IMR-90 (cell line): ENCODE measurements at regions not wholly inside any gene's neighbourhood (a gene's known extent, or its start where the extent isn't known, plus 50 kb on each side); places are given as distances from the start of the nearest gene placed in this dataset.

Experiments
- ATAC-seq: fragments of 200-7000 bp; cut with Tn5 transposase; 2 replicates; pipeline ENCODE4 v1.9.1; 2020; ENCODE audit warnings: low read depth, mild to moderate bottlenecking, moderate library complexity
- BruUV-seq: library from RNA; stranded (reverse); fragments of 400-500 nt; replicated peaks from 2 replicates; lab custom pipeline; 2021; lab: Mats Ljungman, UMichigan
- CTCF ChIA-PET: fragments of 300-600 bp; formaldehyde crosslinking; extraction: SDS; loops from one replicate; lab custom pipeline; 2021; ENCODE audit warnings: antibody characterized with exemption; lab: Yijun Ruan, JAX
- POLR2A ChIA-PET: fragments of 300-600 bp; sonication (Branson Sonifier 250); formaldehyde crosslinking; loops from one replicate; lab custom pipeline; 2022; ENCODE audit warnings: antibody characterized with exemption; ENCODE audit not compliant: unreplicated experiment; lab: Charles Lee
- DNase-seq: peaks from one replicate; pipeline ENCODE4 v3.0.0; 2013
- H2AFZ ChIP-seq: replicated peaks from 2 replicates; pipeline ENCODE3; 2013; ENCODE audit warnings: low read length, mild to moderate bottlenecking; ENCODE audit not compliant: poor library complexity
- H2AK5ac ChIP-seq: 2 replicates; pipeline ENCODE4 v1.6.1; 2013; ENCODE audit warnings: low read depth, low read length, inconsistent platforms
- H2AK9ac ChIP-seq: replicated peaks from 2 replicates; pipeline ENCODE3; 2013; ENCODE audit warnings: mild to moderate bottlenecking, low read depth, low read length, moderate library complexity; ENCODE audit not compliant: poor library complexity
- H2BK120ac ChIP-seq: 2 replicates; pipeline ENCODE4 v1.6.1; 2013; ENCODE audit warnings: low read depth, low read length, inconsistent platforms
- H2BK15ac ChIP-seq: 3 replicates; pipeline ENCODE4 v1.6.1; 2013; ENCODE audit warnings: low read depth, low read length, inconsistent platforms
- H2BK20ac ChIP-seq: 2 replicates; pipeline ENCODE4 v1.6.1; 2013; ENCODE audit warnings: low read depth, mild to moderate bottlenecking, inconsistent platforms, low read length, moderate library complexity
- H2BK5ac ChIP-seq: 2 replicates; pipeline ENCODE4 v1.6.1; 2013; ENCODE audit warnings: mild to moderate bottlenecking, low read depth, low read length, inconsistent platforms; ENCODE audit not compliant: poor library complexity, severe bottlenecking
- H3K14ac ChIP-seq: replicated peaks from 2 replicates; pipeline ENCODE4 v1.6.1; 2013; ENCODE audit warnings: low read depth, low read length, inconsistent platforms
- H3K18ac ChIP-seq: 2 replicates; pipeline ENCODE4 v1.6.1; 2013; ENCODE audit warnings: low read depth, low read length, control low read depth
- H3K23ac ChIP-seq: 2 replicates; pipeline ENCODE4 v1.6.1; 2013; ENCODE audit warnings: low read depth, low read length, inconsistent platforms
- H3K27ac ChIP-seq: 2 replicates; pipeline ENCODE4 v1.5.1; 2013; ENCODE audit warnings: mild to moderate bottlenecking, control low read depth, low read length; ENCODE audit not compliant: insufficient read depth
- H3K27me3 ChIP-seq: 2 replicates; pipeline ENCODE4 v1.6.1; 2013; ENCODE audit warnings: low read length; ENCODE audit not compliant: control insufficient read depth, insufficient read depth
- H3K36me3 ChIP-seq: 2 replicates; pipeline ENCODE4 v1.6.1; 2013; ENCODE audit warnings: low read length, mixed read lengths; ENCODE audit not compliant: control insufficient read depth, insufficient read depth
- H3K4ac ChIP-seq: 2 replicates; pipeline ENCODE4 v1.6.1; 2013; ENCODE audit warnings: low read depth, low read length, inconsistent platforms
- H3K4me1 ChIP-seq: 2 replicates; pipeline ENCODE4 v1.6.1; 2013; ENCODE audit warnings: low read length, mixed read lengths; ENCODE audit not compliant: control insufficient read depth, insufficient read depth
- H3K4me2 ChIP-seq: 2 replicates; pipeline ENCODE4 v1.6.1; 2013; ENCODE audit warnings: low read depth, mild to moderate bottlenecking, control low read depth, low read length, moderate library complexity
- H3K4me3 ChIP-seq: 2 replicates; pipeline ENCODE4 v1.5.1; 2013; ENCODE audit warnings: low read depth, mild to moderate bottlenecking, control low read depth, low read length, moderate library complexity; ENCODE audit not compliant: insufficient read depth
- H3K56ac ChIP-seq: 2 replicates; pipeline ENCODE4 v1.6.1; 2013; ENCODE audit warnings: low read length, inconsistent platforms; ENCODE audit not compliant: insufficient read depth; ENCODE audit errors: extremely low read depth
- H3K79me1 ChIP-seq, 2 experiments: 2 replicates each; pipeline ENCODE4 v1.6.1; 2013; ENCODE audit warnings: low read length in 2 of 2, inconsistent platforms in 1 of 2, low read depth in 1 of 2
- H3K9ac ChIP-seq: 2 replicates; pipeline ENCODE4 v1.6.1; 2013; ENCODE audit warnings: low read depth, low read length, control low read depth
- H3K9me1 ChIP-seq: 2 replicates; pipeline ENCODE4 v1.6.1; 2013; ENCODE audit warnings: low read length, inconsistent platforms; ENCODE audit not compliant: insufficient read depth
- H3K9me3 ChIP-seq: 2 replicates; pipeline ENCODE4 v1.6.1; 2013; ENCODE audit warnings: low read length; ENCODE audit not compliant: control insufficient read depth, insufficient read depth
- H4K20me1 ChIP-seq: 2 replicates; pipeline ENCODE4 v1.6.1; 2013; ENCODE audit warnings: low read length, inconsistent platforms; ENCODE audit not compliant: insufficient read depth
- H4K5ac ChIP-seq: 2 replicates; pipeline ENCODE4 v1.6.1; 2013; ENCODE audit warnings: mild to moderate bottlenecking, low read depth, low read length, control low read depth
- H4K8ac ChIP-seq, 2 experiments: 2 replicates each; pipeline ENCODE4 v1.6.1; 2013; ENCODE audit warnings: low read depth in 2 of 2, low read length in 2 of 2, control low read depth in 1 of 2, inconsistent platforms in 1 of 2
- H4K91ac ChIP-seq: 2 replicates; pipeline ENCODE4 v1.6.1; 2013; ENCODE audit warnings: low read depth, low read length, inconsistent platforms; ENCODE audit not compliant: insufficient read depth
- MAFK ChIP-seq: IDR thresholded peaks from 2 replicates; pipeline ENCODE4 v1.6.1; 2012; ENCODE audit warnings: low read depth, low read length, improper control_type of control experiment
- MAZ ChIP-seq: IDR thresholded peaks from 2 replicates; pipeline ENCODE4 v1.6.1; 2012; ENCODE audit warnings: low read depth, mild to moderate bottlenecking, low read length, improper control_type of control experiment, moderate library complexity, borderline replicate concordance
- POLR2A ChIP-seq: IDR thresholded peaks from 2 replicates; pipeline ENCODE4 v1.6.1; 2012; ENCODE audit warnings: mild to moderate bottlenecking, low read depth, low read length
- WGBS, 2 experiments: methylation state at CpG; one replicate each; pipeline versions ENCODE4 v1.1.5 to v1.1.7; 2013; ENCODE audit warnings: missing lambda C conversion rate in 2 of 2; ENCODE audit not compliant: insufficient read length in 1 of 2; ENCODE audit errors: extremely low coverage in 2 of 2; 5-methylcytosine and 5-hydroxymethylcytosine counted together
- dilution Hi-C: fragments of 300-500 bp; cut with HindIII; formaldehyde crosslinking; loops from one replicate; pipeline ENCODE4 v1.14.3; 2018; ENCODE audit warnings: low sequenced_read_pairs; ENCODE audit not compliant: unreplicated experiment
- in situ Hi-C: fragments of 300-500 bp; cut with MboI; formaldehyde crosslinking; loops from 3 replicates; pipeline ENCODE4 v1.14.3; 2019; ENCODE audit warnings: low sequenced_read_pairs, inconsistent platforms, mixed read lengths
- intact Hi-C: fragments of 100-400 bp; cut with micrococcal nuclease; formaldehyde crosslinking; loops from 2 replicates; pipeline ENCODE4 v1.10.0; 2022

DNA sequence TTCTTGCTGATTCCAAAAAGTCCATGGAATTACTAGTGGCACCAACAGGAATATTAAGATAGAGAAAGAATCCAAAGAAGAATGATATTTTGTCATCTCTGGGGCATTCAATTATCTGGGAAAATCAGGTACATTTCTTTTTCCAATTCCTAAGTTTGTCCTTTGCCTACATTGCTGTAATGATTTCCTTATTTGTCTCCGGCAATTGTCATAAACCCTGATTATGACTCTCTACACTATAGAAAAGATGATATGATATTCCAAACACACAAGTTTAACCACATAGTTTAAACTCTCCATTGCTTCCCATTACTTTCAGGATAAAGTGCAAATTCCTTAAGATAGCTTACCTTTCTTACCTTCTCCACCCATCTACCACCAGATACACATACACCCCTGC lies 647.0 kb downstream of the PLPP3 start:
- intact Hi-C loops (no loop called here), dilution Hi-C loops (no loop called here), in situ Hi-C loops (no loop called here)
- Histone ChIP-seq H3K23ac (no peak overlapping the region), H2BK20ac (no peak overlapping the region), H2BK5ac (no peak overlapping the region), H4K91ac (no peak overlapping the region), H3K79me1 (no peaks in the 10 kb centered on the region), H4K20me1 (no peaks in the 10 kb centered on the region), H3K18ac (no peak overlapping the region), H2BK15ac (no peak overlapping the region), H3K14ac (no peak overlapping the region), H3K9me3 (peaks cover 4% of the 10 kb centered on the region; the same call in 1 of the 2 replicates), H2AFZ (no peak overlapping the region), H4K8ac (no peak overlapping the region), H2BK120ac (no peak overlapping the region), H4K5ac (no peak overlapping the region), H3K4me2 (no peak overlapping the region), H2AK9ac (no peak overlapping the region), H3K4ac (no peak overlapping the region), H3K9ac (no peak overlapping the region), H3K4me1 (peaks cover 9% of the 10 kb centered on the region), H3K36me3 (no peaks in the 10 kb centered on the region), H3K9me1 (no peaks in the 10 kb centered on the region), H3K4me3 (no peak overlapping the region), H3K27me3 (no peaks in the 10 kb centered on the region), H2AK5ac (no peak overlapping the region), H3K27ac (no peak overlapping the region), H3K56ac (no peak overlapping the region)
- DNase-seq (no peak), ATAC-seq (no peak)
- no TSS peak for BruUV-seq
- ChIA-PET CTCF (no interaction called here), POLR2A (no interaction called here)
- no CpG with 5 or more reads among the region's 1 CpG for WGBS, 2 experiments
- TF ChIP-seq POLR2A, result no peak
- TF ChIP-seq MAZ, result no peak
- no peak for TF ChIP-seq MAFK
